Activated CD4-positive, CD25-positive, alpha-beta regulatory T cell treated with anti-CD3 and anti-CD28 coated beads, Interleukin-2, amount 50 U/mL, for 72 hours (primary cell): ENCODE measurements at regions not wholly inside any gene's neighbourhood (a gene's known extent, or its start where the extent isn't known, plus 50 kb on each side); places are given as distances from the start of the nearest gene placed in this dataset.
"Not testable (repeated sequence)": the region's sequence is repeated elsewhere in the genome, so short reads cannot be mapped to it uniquely, and the experiment has no call there.

ENCODE experiments used
- DNase-seq: peaks from one replicate; pipeline ENCODE4 v3.0.0; 2021

- no peak for DNase-seq
Observed at GRCh38 chr21:17105932-17106331, 406.9 kb upstream of the CXADR start.

- DNase-seq, result no peak
Observed at GRCh38 chr21:17114045-17114444, 398.8 kb upstream of the CXADR start.

- DNase-seq, result no peak
Observed at GRCh38 chr21:17118638-17119384, 394.0 kb upstream of the CXADR start.

- DNase-seq, result no peak
Observed at GRCh38 chr21:17119466-17120297, 393.2 kb upstream of the CXADR start.

- not testable (repeated sequence) for DNase-seq
Observed at GRCh38 chr21:17127395-17127794, 385.4 kb upstream of the CXADR start.

- no peak for DNase-seq
Observed at GRCh38 chr21:17128132-17128531, 384.7 kb upstream of the CXADR start.

GRCh38 chr21:17139159-17139558 is 373.7 kb upstream of the CXADR start:
- DNase-seq, result not testable (repeated sequence)

GRCh38 chr21:17139696-17140095 is 373.1 kb upstream of the CXADR start:
- DNase-seq, result no peak

- no peak for DNase-seq
Observed at GRCh38 chr21:17146426-17146825, 366.4 kb upstream of the CXADR start.

- DNase-seq, result no peak
Observed at GRCh38 chr21:17159697-17160096, 353.1 kb upstream of the CXADR start.

- no peak for DNase-seq
Observed at GRCh38 chr21:17185674-17186073, 327.2 kb upstream of the CXADR start.

GRCh38 chr21:17189963-17190362 is 322.9 kb upstream of the CXADR start:
- DNase-seq, result no peak

GRCh38 chr21:17191346-17191993 is 321.4 kb upstream of the CXADR start:
- no peak for DNase-seq

- no peak for DNase-seq
Observed at GRCh38 chr21:17195351-17195750, 317.5 kb upstream of the CXADR start.

GRCh38 chr21:17195976-17196375 is 316.9 kb upstream of the CXADR start:
- DNase-seq, result no peak

- DNase-seq, result no peak
Observed at GRCh38 chr21:17196623-17197022, 316.2 kb upstream of the CXADR start.

GRCh38 chr21:17197996-17198395 is 314.8 kb upstream of the CXADR start:
- DNase-seq, result no peak

GRCh38 chr21:17200250-17200649 is 312.6 kb upstream of the CXADR start:
- DNase-seq, result no peak

- DNase-seq, result no peak
Observed at GRCh38 chr21:17201741-17202260, 311.0 kb upstream of the CXADR start.

- no peak for DNase-seq
Observed at GRCh38 chr21:17214801-17215200, 298.0 kb upstream of the CXADR start.

GRCh38 chr21:17219050-17219449 is 293.8 kb upstream of the CXADR start:
- DNase-seq, result not testable (repeated sequence)

GRCh38 chr21:17231124-17231523 is 281.7 kb upstream of the CXADR start:
- DNase-seq, result no peak

GRCh38 chr21:17231771-17232170 is 281.1 kb upstream of the CXADR start:
- DNase-seq, result no peak

GRCh38 chr21:17238468-17238867 is 274.4 kb upstream of the CXADR start:
- no peak for DNase-seq
